ENCODE measurements at regions not wholly inside any gene's neighbourhood (a gene's known extent, or its start where the extent isn't known, plus 50 kb on each side); places are given as distances from the start of the nearest gene placed in this dataset.

DNA sequence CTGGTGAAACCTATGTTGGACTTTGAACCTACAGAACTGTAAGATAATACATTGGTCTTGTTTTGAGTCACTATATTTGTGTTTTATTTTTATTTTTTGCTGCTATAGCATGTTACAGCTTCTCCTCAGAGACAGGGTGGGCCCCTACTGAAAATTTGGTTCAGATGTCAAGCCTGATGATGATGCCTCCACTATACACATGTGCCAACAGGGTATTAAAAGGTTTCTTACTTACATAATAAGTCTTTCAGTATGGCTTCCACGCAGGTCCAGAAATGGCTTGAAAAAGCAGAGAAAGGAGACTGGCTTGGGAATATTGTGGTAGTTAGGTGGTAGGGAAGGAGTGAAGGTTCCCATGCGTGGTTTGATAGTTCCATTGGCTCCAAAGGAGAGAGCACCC is 52.9 kb upstream of the ELAC2 start:
- no peak overlapping the region for H3K4me3 Mint-ChIP-seq
- peaks cover 3% of the 10 kb centered on the region for H3K27me3 Mint-ChIP-seq (ENCODE audit: insufficient read depth)
- no peak for DNase-seq
- H3K4me1 Mint-ChIP-seq (ENCODE audit: low read depth): peaks cover 5% of the 10 kb centered on the region; the same call in 1 of the 2 replicates
- no peaks in the 10 kb centered on the region for H3K36me3 Mint-ChIP-seq (ENCODE audit: low read depth)
- no peak overlapping the region for H3K27ac Mint-ChIP-seq
- no peaks in the 10 kb centered on the region for H3K9me3 Mint-ChIP-seq
- TF ChIP-seq, protein P1, sequence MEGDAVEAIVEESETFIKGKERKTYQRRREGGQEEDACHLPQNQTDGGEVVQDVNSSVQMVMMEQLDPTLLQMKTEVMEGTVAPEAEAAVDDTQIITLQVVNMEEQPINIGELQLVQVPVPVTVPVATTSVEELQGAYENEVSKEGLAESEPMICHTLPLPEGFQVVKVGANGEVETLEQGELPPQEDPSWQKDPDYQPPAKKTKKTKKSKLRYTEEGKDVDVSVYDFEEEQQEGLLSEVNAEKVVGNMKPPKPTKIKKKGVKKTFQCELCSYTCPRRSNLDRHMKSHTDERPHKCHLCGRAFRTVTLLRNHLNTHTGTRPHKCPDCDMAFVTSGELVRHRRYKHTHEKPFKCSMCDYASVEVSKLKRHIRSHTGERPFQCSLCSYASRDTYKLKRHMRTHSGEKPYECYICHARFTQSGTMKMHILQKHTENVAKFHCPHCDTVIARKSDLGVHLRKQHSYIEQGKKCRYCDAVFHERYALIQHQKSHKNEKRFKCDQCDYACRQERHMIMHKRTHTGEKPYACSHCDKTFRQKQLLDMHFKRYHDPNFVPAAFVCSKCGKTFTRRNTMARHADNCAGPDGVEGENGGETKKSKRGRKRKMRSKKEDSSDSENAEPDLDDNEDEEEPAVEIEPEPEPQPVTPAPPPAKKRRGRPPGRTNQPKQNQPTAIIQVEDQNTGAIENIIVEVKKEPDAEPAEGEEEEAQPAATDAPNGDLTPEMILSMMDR (IDR thresholded peaks at IDR 0.05): no peak

DNA sequence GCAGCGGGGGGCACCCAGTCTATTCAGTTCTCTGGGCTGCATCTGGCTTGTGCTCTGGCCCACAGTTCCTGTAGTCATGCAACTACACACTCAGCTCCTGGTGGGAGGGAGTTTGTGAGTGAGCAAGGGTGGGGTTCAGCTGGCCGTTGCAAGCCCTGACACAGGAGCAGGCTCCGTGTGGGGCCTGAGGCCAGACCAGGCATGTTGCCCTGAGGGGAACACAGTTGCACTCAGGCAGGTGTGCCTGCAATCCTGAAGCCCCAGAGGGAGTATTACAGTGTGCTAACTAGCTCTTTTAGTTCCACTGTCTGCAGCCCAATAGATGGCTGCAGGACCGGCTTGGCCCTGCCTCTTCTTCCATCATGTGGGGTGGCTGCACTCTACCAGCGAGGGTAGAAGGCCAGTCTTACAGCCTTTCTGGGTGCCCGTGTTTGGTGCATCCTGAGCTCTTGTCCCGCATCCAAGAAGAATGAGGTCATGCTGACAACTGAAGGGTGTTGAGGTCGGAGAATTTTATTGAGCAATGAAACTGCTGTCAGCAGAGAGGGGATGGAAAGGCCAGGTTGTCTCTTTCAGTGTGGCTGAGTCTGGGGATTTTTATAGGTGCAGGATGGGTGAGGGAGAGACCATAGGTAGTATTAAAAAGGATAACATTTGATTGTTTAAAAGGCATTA is 49.9 kb upstream of the ELAC2 start:
- no peak overlapping the region for H3K4me3 Mint-ChIP-seq
- H3K27ac Mint-ChIP-seq: no peak overlapping the region
- H3K36me3 Mint-ChIP-seq (ENCODE audit: low read depth): no peaks in the 10 kb centered on the region
- no peaks in the 10 kb centered on the region for H3K9me3 Mint-ChIP-seq
- peaks cover 6% of the 10 kb centered on the region for H3K27me3 Mint-ChIP-seq (ENCODE audit: insufficient read depth)
- TF ChIP-seq, protein P1 (IDR thresholded peaks at IDR 0.05): no peak
- H3K4me1 Mint-ChIP-seq (ENCODE audit: low read depth): no peaks in the 10 kb centered on the region
- DNase-seq: no peak
